Tibial nerve (tissue), 4 donors: ENCODE measurements at regions not wholly inside any gene's neighbourhood (a gene's known extent, or its start where the extent isn't known, plus 50 kb on each side); places are given as distances from the start of the nearest gene placed in this dataset.

Experiments
- DNase-seq, 2 donors: peaks; one replicate each; pipeline ENCODE4 v3.0.0-alpha.2; 2019; ENCODE audit warnings: low spot score in 2 of 2
- H3K27ac ChIP-seq, 4 donors: fragments of 200-600 bp; sonication (generic) in 3 of 4; one replicate each; pipeline ENCODE4 v1.5.1; 2017 to 2019; ENCODE audit warnings: mild to moderate bottlenecking in 1 of 4
- H3K27me3 ChIP-seq, 2 donors: fragments of 200-600 bp; sonication (generic) in 1 of 2; one replicate each; pipeline versions ENCODE4 v1.5.1 to v1.6.0; 2017 to 2019
- H3K36me3 ChIP-seq, 3 donors: fragments of 200-600 bp; sonication (generic); one replicate each; pipeline ENCODE4 v1.5.1; 2018 to 2019
- H3K4me1 ChIP-seq, 4 donors: fragments of 200-600 bp; sonication (generic) in 3 of 4; one replicate each; pipeline ENCODE4 v1.5.1; 2017 to 2019
- H3K4me3 ChIP-seq, 4 donors: fragments of 200-600 bp; sonication (generic) in 3 of 4; one replicate each; pipeline ENCODE4 v1.5.1; 2017 to 2019; ENCODE audit warnings: mild to moderate bottlenecking in 1 of 4, moderate library complexity in 1 of 4
- H3K9me3 ChIP-seq, 4 donors: fragments of 200-600 bp; sonication (generic) in 3 of 4; one replicate each; pipeline ENCODE4 v1.5.1; 2017 to 2019
- CTCF ChIP-seq, 5 experiments: fragments of 200-600 bp in 3 of 5; fragments of 450-650 bp in 2 of 5; sonication (generic) in 3 of 5; IDR thresholded peaks; one replicate each; pipeline ENCODE4 v1.5.1; 2016 to 2019; ENCODE audit warnings: antibody characterized with exemption in 5 of 5, mild to moderate bottlenecking in 3 of 5, moderate library complexity in 2 of 5
- EP300 ChIP-seq, 2 donors: sonication (generic); formaldehyde crosslinking; IDR thresholded peaks; one replicate each; pipeline ENCODE4 v1.6.1; 2017; ENCODE audit warnings: antibody characterized with exemption in 2 of 2, mild to moderate bottlenecking in 1 of 2
- POLR2A ChIP-seq, 2 donors: fragments of 450-650 bp; IDR thresholded peaks; one replicate each; pipeline ENCODE4 v1.6.1; 2017; ENCODE audit warnings: antibody characterized with exemption in 2 of 2, mild to moderate bottlenecking in 2 of 2, moderate library complexity in 2 of 2
- WGBS, 2 donors: methylation state at CpG; one replicate each; pipeline ENCODE4 v1.1.5; 2018; 5-methylcytosine and 5-hydroxymethylcytosine counted together

DNA sequence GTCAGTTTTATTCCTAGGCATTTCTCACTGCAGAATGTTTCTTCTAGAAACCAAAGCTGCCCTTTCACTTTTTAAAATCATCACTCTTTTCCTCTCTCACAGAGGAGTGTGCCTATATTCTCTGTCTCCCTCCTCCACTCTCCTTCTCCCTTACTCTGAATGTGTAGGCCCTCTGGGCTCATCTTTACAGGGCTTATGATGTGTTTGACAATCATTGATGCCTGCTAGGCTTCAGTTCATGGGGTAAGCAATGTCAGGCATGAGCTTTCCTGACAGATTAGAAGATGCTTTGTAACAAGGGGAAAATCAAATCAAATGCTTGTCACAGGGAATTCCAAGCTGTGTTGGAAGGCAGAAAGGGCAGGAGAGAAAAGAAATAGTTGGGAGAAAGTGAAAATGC is 742.9 kb downstream of the SORCS3 start:
- TF ChIP-seq CTCF (IDR thresholded peaks at IDR 0.05) (no peak), EP300 (IDR thresholded peaks at IDR 0.05) (no peak), POLR2A (IDR thresholded peaks at IDR 0.05) (no peak)
- H3K4me3 ChIP-seq: no peak overlapping the region
- H3K4me1 ChIP-seq: no peaks in the 10 kb centered on the region
- H3K9me3 ChIP-seq: no peaks in the 10 kb centered on the region
- DNase-seq: no peak
- H3K36me3 ChIP-seq: no peaks in the 10 kb centered on the region
- no peak overlapping the region for H3K27ac ChIP-seq
- no peaks in the 10 kb centered on the region for H3K27me3 ChIP-seq

GRCh38 chr10:105370692-105371091 is 729.6 kb downstream of the SORCS3 start:
- Histone ChIP-seq H3K27ac (no peak overlapping the region), H3K9me3 (no peaks in the 10 kb centered on the region), H3K4me1 (no peaks in the 10 kb centered on the region), H3K36me3 (no peaks in the 10 kb centered on the region), H3K27me3 (no peaks in the 10 kb centered on the region), H3K4me3 (no peak overlapping the region)
- DNase-seq: no peak
- TF ChIP-seq CTCF (IDR thresholded peaks at IDR 0.05): no peak
- no peak for TF ChIP-seq EP300 (IDR thresholded peaks at IDR 0.05)
- no peak for TF ChIP-seq POLR2A (IDR thresholded peaks at IDR 0.05)
- 79 to 83% methylated on average over 5 of the region's 5 CpGs for WGBS, 2 donors

GRCh38 chr10:105359708-105360107 is 718.6 kb downstream of the SORCS3 start:
- TF ChIP-seq POLR2A (IDR thresholded peaks at IDR 0.05) (no peak), EP300 (IDR thresholded peaks at IDR 0.05) (no peak), CTCF (IDR thresholded peaks at IDR 0.05) (no peak)
- no peak overlapping the region for H3K4me3 ChIP-seq
- WGBS, 2 donors: 88 to 90% methylated on average over 3 of the region's 3 CpGs
- peaks cover 0 to 4% (median 0%) of the 10 kb centered on the region in 4 donors for H3K9me3 ChIP-seq
- no peaks in the 10 kb centered on the region for H3K4me1 ChIP-seq
- no peak overlapping the region for H3K27ac ChIP-seq
- no peak for DNase-seq
- no peaks in the 10 kb centered on the region for H3K36me3 ChIP-seq
- H3K27me3 ChIP-seq: no peaks in the 10 kb centered on the region

GRCh38 chr10:105358911-105359310 is 717.8 kb downstream of the SORCS3 start:
- TF ChIP-seq POLR2A (IDR thresholded peaks at IDR 0.05) (no peak), EP300 (IDR thresholded peaks at IDR 0.05) (no peak)
- no peak for DNase-seq
- H3K4me1 ChIP-seq: no peaks in the 10 kb centered on the region
- H3K27ac ChIP-seq: no peak overlapping the region
- H3K4me3 ChIP-seq: no peak overlapping the region
- H3K27me3 ChIP-seq: no peaks in the 10 kb centered on the region
- peaks cover 0 to 3% (median 0%) of the 10 kb centered on the region in 4 donors for H3K9me3 ChIP-seq
- 77 to 82% methylated on average over 2 of the region's 2 CpGs for WGBS, 2 donors
- H3K36me3 ChIP-seq: no peaks in the 10 kb centered on the region

DNA sequence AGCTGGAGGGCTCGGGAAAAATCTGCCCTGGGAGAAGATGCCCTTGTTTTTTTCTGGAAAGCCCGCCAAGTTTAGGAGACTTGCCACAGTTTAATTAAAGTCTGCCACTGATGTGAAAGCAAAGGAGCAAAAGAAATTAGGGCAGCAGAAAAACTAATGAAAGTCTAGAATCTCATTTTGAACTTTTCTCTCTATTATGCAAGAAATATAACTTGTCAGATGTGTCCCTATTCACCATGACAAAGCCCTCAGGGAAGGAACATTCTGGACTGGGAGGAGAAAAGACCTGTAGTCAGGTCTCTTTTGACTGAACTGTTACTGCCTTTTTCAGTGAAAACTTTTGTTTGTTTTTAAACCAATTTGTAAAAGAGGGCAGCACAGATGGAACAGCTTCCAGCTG is 715.5 kb downstream of the SORCS3 start:
- H3K36me3 ChIP-seq: no peaks in the 10 kb centered on the region
- H3K4me3 ChIP-seq: no peak overlapping the region
- H3K4me1 ChIP-seq: no peaks in the 10 kb centered on the region
- DNase-seq: no peak
- H3K27me3 ChIP-seq: no peaks in the 10 kb centered on the region
- TF ChIP-seq POLR2A (IDR thresholded peaks at IDR 0.05) (no peak), CTCF (IDR thresholded peaks at IDR 0.05) (no peak), EP300 (IDR thresholded peaks at IDR 0.05) (no peak)
- no peaks in the 10 kb centered on the region for H3K9me3 ChIP-seq
- no peak overlapping the region for H3K27ac ChIP-seq
- 67 to 81% methylated on average over 2 of the region's 2 CpGs for WGBS, 2 donors

- no peak for DNase-seq
- no peak overlapping the region for H3K27ac ChIP-seq
- H3K4me1 ChIP-seq: no peaks in the 10 kb centered on the region
- 93 to 97% methylated on average over 1 of the region's 1 CpG for WGBS, 2 donors
- H3K27me3 ChIP-seq: no peaks in the 10 kb centered on the region
- TF ChIP-seq POLR2A (IDR thresholded peaks at IDR 0.05) (no peak), CTCF (IDR thresholded peaks at IDR 0.05) (no peak), EP300 (IDR thresholded peaks at IDR 0.05) (no peak)
- H3K9me3 ChIP-seq: no peaks in the 10 kb centered on the region
- H3K36me3 ChIP-seq: no peaks in the 10 kb centered on the region
- no peak overlapping the region for H3K4me3 ChIP-seq
These were observed 712.9 kb downstream of the SORCS3 start for GRCh38 chr10:105354010-105354409.
